OCI-LY7 (cell line): ENCODE measurements at regions not wholly inside any gene's neighbourhood (a gene's known extent, or its start where the extent isn't known, plus 50 kb on each side); places are given as distances from the start of the nearest gene placed in this dataset.

Experiments
- CTCF ChIP-seq: fragments of 200-600 bp; sonication (generic); conservative IDR thresholded peaks from 2 replicates; pipeline ENCODE4 v1.5.1; 2014; ENCODE audit warnings: mild to moderate bottlenecking, antibody characterized with exemption, low read length, moderate library complexity, mixed read lengths
- EZH2phosphoT487 ChIP-seq: fragments of 200-600 bp; sonication (generic); IDR thresholded peaks from 2 replicates; pipeline ENCODE4 v1.6.1; 2018; ENCODE audit warnings: low read depth, borderline replicate concordance, mild to moderate bottlenecking, mixed run types, antibody characterized with exemption, low read length, moderate library complexity, mixed read lengths

- TF ChIP-seq CTCF: no peak
- TF ChIP-seq EZH2phosphoT487: no peak
Measured at GRCh38 chr1:182211386-182211785, 149.9 kb upstream of the ZNF648 start.
